Naive thymus-derived CD4-positive, alpha-beta T cell (primary cell): ENCODE measurements at regions not wholly inside any gene's neighbourhood (a gene's known extent, or its start where the extent isn't known, plus 50 kb on each side); places are given as distances from the start of the nearest gene placed in this dataset.
"Not testable (repeated sequence)": the region's sequence is repeated elsewhere in the genome, so short reads cannot be mapped to it uniquely, and the experiment has no call there.

Experiments used
- ATAC-seq: fragments of 150-1000 bp; cut with Tn5 transposase; 2 replicates; pipeline ENCODE4 v1.10.0; 2021; ENCODE audit warnings: mild to moderate bottlenecking, moderate library complexity
- CTCF ChIA-PET: fragments of 350-600 bp; sonication (Branson Sonifier 250); formaldehyde crosslinking; loops from one replicate; lab custom pipeline; 2021; ENCODE audit warnings: antibody characterized with exemption; lab: Charles Lee
- POLR2A ChIA-PET: fragments of 350-600 bp; sonication (Branson Sonifier 250); formaldehyde crosslinking; loops from one replicate; lab custom pipeline; 2021; ENCODE audit warnings: antibody characterized with exemption, inconsistent platforms; lab: Charles Lee
- DNase-seq, 9 donors: peaks; one replicate each; pipeline versions ENCODE4 v3.0.0 to v3.0.0-alpha.2; 2020 to 2022; ENCODE audit warnings: mixed read lengths in 1 of 9
- H3K27ac ChIP-seq: one replicate; pipeline ENCODE4 v1.7.0; 2013; ENCODE audit warnings: mild to moderate bottlenecking, low read depth, low read length, moderate library complexity
- H3K27me3 ChIP-seq, 2 donors: one replicate each; pipeline ENCODE4 v1.7.0; 2013; ENCODE audit warnings: low read length in 2 of 2, mild to moderate bottlenecking in 2 of 2, moderate library complexity in 2 of 2; ENCODE audit not compliant: control insufficient read depth in 2 of 2, insufficient read depth in 2 of 2
- H3K36me3 ChIP-seq, 3 experiments: 1 replicate in 2 of 3; 2 replicates in 1 of 3; pipeline ENCODE4 v1.7.0; 2013; ENCODE audit warnings: low read length in 3 of 3, mild to moderate bottlenecking in 3 of 3, moderate library complexity in 1 of 3; ENCODE audit not compliant: insufficient read depth in 3 of 3, control insufficient read depth in 2 of 3
- H3K4me1 ChIP-seq, 2 donors: one replicate each; pipeline ENCODE4 v1.7.0; 2013; ENCODE audit warnings: low read length in 2 of 2, mild to moderate bottlenecking in 2 of 2, moderate library complexity in 1 of 2; ENCODE audit not compliant: control insufficient read depth in 2 of 2, insufficient read depth in 2 of 2
- H3K4me3 ChIP-seq: 2 replicates; pipeline ENCODE4 v1.7.0; 2013; ENCODE audit warnings: mild to moderate bottlenecking, low read length
- H3K9me3 ChIP-seq, 3 experiments: 1 replicate in 2 of 3; 2 replicates in 1 of 3; pipeline ENCODE4 v1.7.0; 2013; ENCODE audit warnings: low read length in 3 of 3; ENCODE audit not compliant: control insufficient read depth in 2 of 3
- H3K27ac Mint-ChIP-seq, 9 donors: one replicate each; pipeline ENCODE4 v1.8.0; 2020 to 2022; ENCODE audit warnings: mixed read lengths in 9 of 9, mild to moderate bottlenecking in 8 of 9, moderate library complexity in 5 of 9, inconsistent platforms in 2 of 9
- H3K27me3 Mint-ChIP-seq, 5 donors: one replicate each; pipeline ENCODE4 v1.8.0; 2021 to 2022; ENCODE audit warnings: mixed read lengths in 5 of 5, mild to moderate bottlenecking in 1 of 5
- H3K36me3 Mint-ChIP-seq, 5 donors: one replicate each; pipeline ENCODE4 v1.8.0; 2020 to 2022; ENCODE audit warnings: mixed read lengths in 5 of 5, mild to moderate bottlenecking in 3 of 5, inconsistent platforms in 1 of 5
- H3K4me1 Mint-ChIP-seq, 7 donors: one replicate each; pipeline ENCODE4 v1.8.0; 2020 to 2022; ENCODE audit warnings: mixed read lengths in 7 of 7, mild to moderate bottlenecking in 3 of 7, inconsistent platforms in 1 of 7
- H3K4me3 Mint-ChIP-seq, 10 donors: one replicate each; pipeline ENCODE4 v1.8.0; 2020 to 2022; ENCODE audit warnings: mild to moderate bottlenecking in 10 of 10, mixed read lengths in 10 of 10, moderate library complexity in 6 of 10, inconsistent platforms in 2 of 10
- H3K9me3 Mint-ChIP-seq, 11 donors: one replicate each; pipeline ENCODE4 v1.8.0; 2020 to 2022; ENCODE audit warnings: mixed read lengths in 11 of 11, mild to moderate bottlenecking in 4 of 11, inconsistent platforms in 1 of 11, moderate library complexity in 1 of 11
- intact Hi-C, 2 donors: fragments of 100-400 bp; cut with micrococcal nuclease; formaldehyde crosslinking; loops; one replicate each; pipeline ENCODE4 v1.15.1; 2023

- DNase-seq (no peak), ATAC-seq (no peak)
- Histone ChIP-seq H3K27me3 (no peaks in the 10 kb centered on the region), H3K36me3 (no peaks in the 10 kb centered on the region), H3K4me3 (no peak overlapping the region), H3K9me3 (no peaks in the 10 kb centered on the region), H3K4me1 (no peaks in the 10 kb centered on the region), H3K27ac (no peak overlapping the region)
- CTCF ChIA-PET, result no interaction called here
- Mint-ChIP-seq H3K4me1 (peaks cover 0 to 7% (median 0%) of the 10 kb centered on the region in 7 donors), H3K9me3 (peaks cover 0 to 4% (median 0%) of the 10 kb centered on the region in 11 donors), H3K27ac (no peak overlapping the region), H3K36me3 (peaks cover 0 to 4% (median 0%) of the 10 kb centered on the region in 5 donors), H3K4me3 (no peak overlapping the region), H3K27me3 (no peaks in the 10 kb centered on the region)
- POLR2A ChIA-PET, result no interaction called here
- intact Hi-C loops, result no loop called here
These were observed 1372.7 kb downstream of the AACS start for GRCh38 chr12:126437934-126438333.

GRCh38 chr12:126443977-126444376, 1378.7 kb downstream of the AACS start:
- no peak overlapping the region for H3K27ac ChIP-seq
- DNase-seq (no peak), ATAC-seq (no peak)
- CTCF ChIA-PET, result no interaction called here
- H3K4me1 ChIP-seq, result no peaks in the 10 kb centered on the region
- Mint-ChIP-seq H3K27me3 (no peaks in the 10 kb centered on the region), H3K27ac (no peak overlapping the region), H3K4me1 (peaks cover 0 to 8% (median 0%) of the 10 kb centered on the region in 7 donors), H3K9me3 (peaks cover 0 to 13% (median 4%) of the 10 kb centered on the region in 11 donors), H3K36me3 (peaks cover 0 to 3% (median 0%) of the 10 kb centered on the region in 5 donors), H3K4me3 (no peak overlapping the region)
- no peaks in the 10 kb centered on the region for H3K27me3 ChIP-seq
- intact Hi-C loops, result no loop called here
- POLR2A ChIA-PET, result no interaction called here
- no peaks in the 10 kb centered on the region for H3K9me3 ChIP-seq
- no peak overlapping the region for H3K4me3 ChIP-seq
- no peaks in the 10 kb centered on the region for H3K36me3 ChIP-seq

GRCh38 chr12:126447346-126447745, 1382.1 kb downstream of the AACS start:
- Mint-ChIP-seq H3K4me1 (peaks cover 0 to 7% (median 0%) of the 10 kb centered on the region in 7 donors), H3K4me3 (no peak overlapping the region), H3K36me3 (peaks cover 0 to 3% (median 0%) of the 10 kb centered on the region in 5 donors), H3K9me3 (peaks cover 0 to 17% (median 5%) of the 10 kb centered on the region in 11 donors), H3K27ac (no peak overlapping the region), H3K27me3 (no peaks in the 10 kb centered on the region)
- no peak for DNase-seq
- ATAC-seq, result no peak
- CTCF ChIA-PET, result no interaction called here
- POLR2A ChIA-PET, result no interaction called here
- no peaks in the 10 kb centered on the region for H3K9me3 ChIP-seq
- H3K27ac ChIP-seq, result no peak overlapping the region
- intact Hi-C loops, result no loop called here
- no peaks in the 10 kb centered on the region for H3K4me1 ChIP-seq
- no peak overlapping the region for H3K4me3 ChIP-seq
- no peaks in the 10 kb centered on the region for H3K27me3 ChIP-seq
- no peaks in the 10 kb centered on the region for H3K36me3 ChIP-seq

GRCh38 chr12:126451809-126452208, 1386.6 kb downstream of the AACS start:
- no peaks in the 10 kb centered on the region for H3K9me3 ChIP-seq
- H3K27ac ChIP-seq, result no peak overlapping the region
- intact Hi-C loops, result no loop called here
- ChIA-PET POLR2A (no interaction called here), CTCF (no interaction called here)
- no peaks in the 10 kb centered on the region for H3K27me3 ChIP-seq
- no peak for ATAC-seq
- H3K4me3 ChIP-seq, result no peak overlapping the region
- Mint-ChIP-seq H3K4me1 (no peaks in the 10 kb centered on the region), H3K9me3 (peaks cover 1 to 10% (median 5%) of the 10 kb centered on the region in 11 donors), H3K4me3 (no peak overlapping the region), H3K36me3 (no peaks in the 10 kb centered on the region), H3K27me3 (no peaks in the 10 kb centered on the region), H3K27ac (no peak overlapping the region)
- DNase-seq, result no peak
- H3K36me3 ChIP-seq, result no peaks in the 10 kb centered on the region
- no peaks in the 10 kb centered on the region for H3K4me1 ChIP-seq

- H3K9me3 Mint-ChIP-seq, H3K4me1 ChIP-seq, H3K4me3 ChIP-seq, H3K9me3 ChIP-seq, H3K27ac Mint-ChIP-seq, CTCF ChIA-PET, H3K36me3 ChIP-seq, H3K27me3 ChIP-seq, H3K4me3 Mint-ChIP-seq, POLR2A ChIA-PET, H3K36me3 Mint-ChIP-seq, H3K27me3 Mint-ChIP-seq, H3K27ac ChIP-seq, H3K4me1 Mint-ChIP-seq, intact Hi-C loops, ATAC-seq, DNase-seq: not testable (repeated sequence)
These were observed 1387.5 kb downstream of the AACS start for GRCh38 chr12:126452686-126453085.

GRCh38 chr12:126454581-126454980, 1389.3 kb downstream of the AACS start:
- POLR2A ChIA-PET, result no interaction called here
- H3K4me1 Mint-ChIP-seq, result no peaks in the 10 kb centered on the region
- CTCF ChIA-PET, result no interaction called here

GRCh38 chr12:126457776-126458175, 1392.5 kb downstream of the AACS start:
- H3K36me3 Mint-ChIP-seq, result no peaks in the 10 kb centered on the region
- H3K9me3 ChIP-seq, result no peaks in the 10 kb centered on the region

More at GRCh38 chr12:126454581-126454980, 1389.3 kb downstream of the AACS start:
- Mint-ChIP-seq H3K27me3 (peaks cover 0 to 4% (median 0%) of the 10 kb centered on the region in 5 donors), H3K27ac (no peak overlapping the region), H3K36me3 (no peaks in the 10 kb centered on the region), H3K4me3 (no peak overlapping the region), H3K9me3 (peaks cover 0 to 9% (median 2%) of the 10 kb centered on the region in 11 donors)
- Histone ChIP-seq H3K27me3 (no peaks in the 10 kb centered on the region), H3K9me3 (no peaks in the 10 kb centered on the region), H3K36me3 (no peaks in the 10 kb centered on the region), H3K27ac (no peak overlapping the region), H3K4me1 (no peaks in the 10 kb centered on the region), H3K4me3 (no peak overlapping the region)
- intact Hi-C loops, result no loop called here
- no peak for ATAC-seq
- DNase-seq, result no peak

More at GRCh38 chr12:126457776-126458175, 1392.5 kb downstream of the AACS start:
- no peak overlapping the region for H3K4me3 ChIP-seq
- POLR2A ChIA-PET, result no interaction called here
- Mint-ChIP-seq H3K4me3 (no peak overlapping the region), H3K9me3 (peaks cover 0 to 9% (median 2%) of the 10 kb centered on the region in 11 donors), H3K27ac (no peak overlapping the region), H3K27me3 (peaks cover 0 to 7% (median 0%) of the 10 kb centered on the region in 5 donors), H3K4me1 (no peaks in the 10 kb centered on the region)
- H3K36me3 ChIP-seq, result no peaks in the 10 kb centered on the region
- no peak overlapping the region for H3K27ac ChIP-seq
- no peaks in the 10 kb centered on the region for H3K4me1 ChIP-seq
- H3K27me3 ChIP-seq, result no peaks in the 10 kb centered on the region
- ATAC-seq (no peak), DNase-seq (no peak)
- intact Hi-C loops, result no loop called here
- CTCF ChIA-PET, result no interaction called here
